ENCODE measurements at regions not wholly inside any gene's neighbourhood (a gene's known extent, or its start where the extent isn't known, plus 50 kb on each side); places are given as distances from the start of the nearest gene placed in this dataset.

DNA sequence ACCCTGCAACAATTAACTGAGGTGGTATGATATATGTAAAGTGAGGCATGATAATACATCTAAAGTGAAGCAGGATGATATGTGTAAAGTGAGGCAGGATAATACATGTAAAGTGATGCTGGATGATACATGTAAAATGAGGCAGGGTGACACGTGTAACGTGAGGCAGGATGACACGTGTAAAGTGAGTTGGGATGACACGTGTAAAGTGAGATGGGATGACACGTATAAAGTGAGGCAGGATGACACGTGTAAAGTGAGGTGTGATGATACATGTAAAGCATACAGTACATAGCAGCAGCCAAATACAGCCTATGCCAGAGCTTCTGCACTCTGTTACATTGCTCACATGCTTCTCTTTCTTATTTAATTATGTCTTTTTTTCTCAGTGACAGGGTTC is 184.4 kb upstream of the FOXF1 start:
- TF ChIP-seq POLR2AphosphoS5 (IDR thresholded peaks at IDR 0.05) (no peak), POLR2A (IDR thresholded peaks at IDR 0.05) (no peak), EP300 (IDR thresholded peaks at IDR 0.05) (no peak)
- TF ChIP-seq, protein P1, sequence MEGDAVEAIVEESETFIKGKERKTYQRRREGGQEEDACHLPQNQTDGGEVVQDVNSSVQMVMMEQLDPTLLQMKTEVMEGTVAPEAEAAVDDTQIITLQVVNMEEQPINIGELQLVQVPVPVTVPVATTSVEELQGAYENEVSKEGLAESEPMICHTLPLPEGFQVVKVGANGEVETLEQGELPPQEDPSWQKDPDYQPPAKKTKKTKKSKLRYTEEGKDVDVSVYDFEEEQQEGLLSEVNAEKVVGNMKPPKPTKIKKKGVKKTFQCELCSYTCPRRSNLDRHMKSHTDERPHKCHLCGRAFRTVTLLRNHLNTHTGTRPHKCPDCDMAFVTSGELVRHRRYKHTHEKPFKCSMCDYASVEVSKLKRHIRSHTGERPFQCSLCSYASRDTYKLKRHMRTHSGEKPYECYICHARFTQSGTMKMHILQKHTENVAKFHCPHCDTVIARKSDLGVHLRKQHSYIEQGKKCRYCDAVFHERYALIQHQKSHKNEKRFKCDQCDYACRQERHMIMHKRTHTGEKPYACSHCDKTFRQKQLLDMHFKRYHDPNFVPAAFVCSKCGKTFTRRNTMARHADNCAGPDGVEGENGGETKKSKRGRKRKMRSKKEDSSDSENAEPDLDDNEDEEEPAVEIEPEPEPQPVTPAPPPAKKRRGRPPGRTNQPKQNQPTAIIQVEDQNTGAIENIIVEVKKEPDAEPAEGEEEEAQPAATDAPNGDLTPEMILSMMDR (IDR thresholded peaks at IDR 0.05), result no peak
- peaks cover 44% of the 10 kb centered on the region for H3K27me3 ChIP-seq
- H3K36me3 ChIP-seq, result no peaks in the 10 kb centered on the region
- H3K4me1 ChIP-seq, result peaks cover 3% of the 10 kb centered on the region
- DNase-seq (ENCODE audit: low spot score in 2 of 2), result no peak
- H3K4me3 ChIP-seq, result no peak overlapping the region
- H3K27ac ChIP-seq, result no peak overlapping the region
- no peaks in the 10 kb centered on the region for H3K9me3 ChIP-seq
- 93% methylated on average over 6 of the region's 6 CpGs for WGBS

DNA sequence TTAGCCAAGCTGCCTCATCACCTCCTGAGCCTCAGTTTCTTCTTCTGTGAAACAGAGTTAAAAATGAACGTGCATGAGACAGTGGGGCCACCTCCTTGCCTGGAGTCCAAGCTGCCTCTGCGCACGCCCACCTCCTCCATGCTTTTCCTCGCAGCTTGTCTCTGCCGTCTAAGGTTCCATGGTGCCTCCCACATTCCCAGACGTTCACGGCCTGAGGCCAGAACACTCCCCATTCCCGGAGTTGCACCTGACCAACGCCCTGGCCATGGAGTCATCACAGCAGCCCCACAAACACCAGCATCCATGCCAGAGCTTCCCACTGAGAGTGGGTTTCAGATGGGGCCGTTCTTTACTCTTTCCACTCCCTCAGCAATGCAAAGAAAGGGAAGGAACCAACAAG is 183.0 kb upstream of the FOXF1 start:
- no peak overlapping the region for H3K27ac ChIP-seq
- H3K4me1 ChIP-seq, result peaks cover 3% of the 10 kb centered on the region
- H3K4me3 ChIP-seq, result no peak overlapping the region
- peaks cover 53% of the 10 kb centered on the region for H3K27me3 ChIP-seq
- H3K9me3 ChIP-seq, result no peaks in the 10 kb centered on the region
- H3K36me3 ChIP-seq, result no peaks in the 10 kb centered on the region
- no peak for TF ChIP-seq POLR2AphosphoS5 (IDR thresholded peaks at IDR 0.05)
- no peak for TF ChIP-seq EP300 (IDR thresholded peaks at IDR 0.05)
- TF ChIP-seq POLR2A (IDR thresholded peaks at IDR 0.05), result no peak
- TF ChIP-seq, protein P1 (IDR thresholded peaks at IDR 0.05), result no peak
- WGBS, result 59% methylated on average over 10 of the region's 10 CpGs
- no peak for DNase-seq (ENCODE audit: low spot score in 2 of 2)

DNA sequence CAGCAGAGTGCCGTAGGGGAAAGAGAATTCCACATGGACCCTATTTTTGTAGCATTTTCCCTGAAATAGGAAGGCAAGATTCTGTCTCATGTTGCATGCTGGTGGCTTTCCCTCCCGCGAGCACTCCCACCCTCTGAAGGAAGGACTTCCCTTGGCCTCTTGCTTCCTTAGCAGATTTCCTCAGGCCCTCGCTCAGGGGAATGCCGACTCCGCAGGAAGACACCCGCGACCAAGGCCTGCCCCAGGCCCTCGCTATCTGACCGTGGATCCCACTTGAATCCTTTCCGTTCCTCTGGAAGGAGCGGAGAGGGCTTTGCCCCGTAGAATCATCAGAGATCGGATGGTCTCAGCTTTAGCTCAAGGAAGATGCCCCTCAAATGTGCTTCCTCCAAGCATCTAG is 179.4 kb upstream of the FOXF1 start:
- Histone ChIP-seq H3K9me3 (no peaks in the 10 kb centered on the region), H3K27ac (no peak overlapping the region), H3K4me3 (no peak overlapping the region), H3K27me3 (peaks cover 66% of the 10 kb centered on the region), H3K4me1 (no peaks in the 10 kb centered on the region), H3K36me3 (no peaks in the 10 kb centered on the region)
- DNase-seq (ENCODE audit: low spot score in 2 of 2), result no peak
- TF ChIP-seq, protein P1 (IDR thresholded peaks at IDR 0.05), result no peak
- TF ChIP-seq POLR2AphosphoS5 (IDR thresholded peaks at IDR 0.05) (no peak), POLR2A (IDR thresholded peaks at IDR 0.05) (no peak), EP300 (IDR thresholded peaks at IDR 0.05) (no peak)
- WGBS, result 73% methylated on average over 12 of the region's 14 CpGs

DNA sequence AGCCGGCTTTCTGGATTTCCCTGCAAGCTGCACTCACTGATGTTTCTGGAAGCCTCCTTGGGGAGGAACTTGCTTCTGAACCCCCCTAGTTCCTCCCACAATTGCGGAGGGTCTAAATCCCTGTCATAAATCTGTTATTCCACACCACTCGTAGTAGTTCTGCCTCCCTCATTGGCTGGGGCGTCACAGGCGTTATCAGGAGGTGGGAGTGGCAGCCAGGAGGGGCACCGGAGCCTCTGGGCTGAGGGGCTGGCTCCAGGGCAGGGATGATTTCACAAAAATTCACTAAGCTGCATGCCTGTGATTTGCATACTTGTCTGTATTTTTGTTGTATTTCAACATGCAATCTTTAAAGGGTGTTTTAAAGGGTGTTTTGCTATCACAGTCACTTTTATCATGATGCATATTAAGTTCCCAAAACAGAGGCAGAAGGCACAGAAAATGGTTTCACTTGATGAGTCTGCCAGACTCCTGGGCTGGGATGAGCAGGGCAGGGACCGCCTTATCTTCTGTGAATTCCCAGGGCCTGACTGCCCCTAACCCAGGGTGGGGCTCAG is 176.2 kb upstream of the FOXF1 start:
- Histone ChIP-seq H3K27ac (no peak overlapping the region), H3K4me3 (no peak overlapping the region), H3K4me1 (no peaks in the 10 kb centered on the region), H3K36me3 (no peaks in the 10 kb centered on the region), H3K27me3 (peaks cover 70% of the 10 kb centered on the region), H3K9me3 (no peaks in the 10 kb centered on the region)
- no peak for TF ChIP-seq POLR2A (IDR thresholded peaks at IDR 0.05)
- TF ChIP-seq, protein P1 (IDR thresholded peaks at IDR 0.05), result no peak
- TF ChIP-seq EP300 (IDR thresholded peaks at IDR 0.05), result no peak
- no peak for TF ChIP-seq POLR2AphosphoS5 (IDR thresholded peaks at IDR 0.05)
- DNase-seq (ENCODE audit: low spot score in 2 of 2), result no peak
- 26% methylated on average over 5 of the region's 7 CpGs for WGBS

DNA sequence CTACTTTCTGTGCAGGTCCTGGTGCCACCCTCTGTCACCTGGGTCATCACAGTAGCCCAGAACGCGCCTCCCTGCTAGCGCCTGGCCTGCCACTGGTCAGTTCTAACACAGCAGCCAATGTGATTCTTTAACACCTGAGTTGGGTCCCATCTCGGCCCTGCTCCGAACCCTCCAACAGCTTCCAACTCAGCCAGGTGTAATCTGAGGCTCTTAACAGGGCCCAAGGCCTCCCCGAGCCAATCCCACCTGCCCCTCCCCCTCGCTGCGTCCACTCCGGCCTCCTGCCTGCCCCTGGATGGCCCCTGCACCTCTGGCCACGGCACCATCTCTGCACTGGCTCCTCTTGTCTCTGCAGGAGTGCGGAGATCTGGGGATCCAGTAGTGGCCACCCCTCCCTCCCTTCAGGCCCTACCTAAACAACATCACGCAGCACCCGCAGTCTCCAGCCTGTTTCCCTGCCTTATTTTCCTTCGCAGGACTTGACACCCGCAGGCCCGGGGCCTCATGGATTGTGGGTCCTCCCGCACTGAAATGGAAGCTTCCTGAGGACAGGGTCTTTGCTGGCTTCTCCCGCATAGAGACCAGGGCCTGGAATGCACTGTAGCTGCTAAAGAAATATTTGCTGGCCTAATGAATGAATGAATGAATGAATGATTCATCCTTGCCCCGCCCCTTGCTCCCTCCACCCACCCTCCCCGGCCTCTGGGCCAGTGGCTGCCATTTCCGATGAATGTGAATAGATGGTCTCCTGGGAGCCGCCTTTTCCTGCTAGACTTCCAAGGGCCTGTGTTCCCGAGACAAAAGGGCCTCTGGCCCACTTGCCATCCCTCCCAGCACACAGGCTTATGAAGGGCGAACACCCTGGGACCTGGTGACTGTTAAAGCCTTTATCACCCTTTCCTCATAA is 174.8 kb upstream of the FOXF1 start:
- Histone ChIP-seq H3K4me3 (no peak overlapping the region), H3K4me1 (no peaks in the 10 kb centered on the region), H3K27me3 (peaks cover 66% of the 10 kb centered on the region), H3K27ac (no peak overlapping the region), H3K9me3 (no peaks in the 10 kb centered on the region), H3K36me3 (no peaks in the 10 kb centered on the region)
- TF ChIP-seq POLR2A (IDR thresholded peaks at IDR 0.05), result no peak
- no peak for TF ChIP-seq EP300 (IDR thresholded peaks at IDR 0.05)
- TF ChIP-seq, protein P1 (IDR thresholded peaks at IDR 0.05), result no peak
- no peak for TF ChIP-seq POLR2AphosphoS5 (IDR thresholded peaks at IDR 0.05)
- no peak for DNase-seq (ENCODE audit: low spot score in 2 of 2)
- 78% methylated on average over 23 of the region's 24 CpGs for WGBS
